ENCODE measurements at regions not wholly inside any gene's neighbourhood (a gene's known extent, or its start where the extent isn't known, plus 50 kb on each side); places are given as distances from the start of the nearest gene placed in this dataset.

GRCh38 chr16:20225228-20225733 is 102.0 kb downstream of the GP2 start:
- Histone ChIP-seq H2AFZ (ENCODE audit: low read depth, low read length) (no peak overlapping the region), H3K4me2 (ENCODE audit: insufficient read depth, low read length) (no peak overlapping the region), H3K27me3 (ENCODE audit: control insufficient read depth in 2 of 2, insufficient read depth in 2 of 2, low read length in 2 of 2) (no peaks in the 10 kb centered on the region), H3K79me2 (ENCODE audit: control insufficient read depth, insufficient read depth, low read length) (no peaks in the 10 kb centered on the region), H3K27ac (ENCODE audit: insufficient read depth, low read depth, low read length) (no peak overlapping the region), H3K4me1 (ENCODE audit: control insufficient read depth, extremely low read depth, insufficient read depth, low read length) (no peaks in the 10 kb centered on the region), H3K36me3 (ENCODE audit: control insufficient read depth in 2 of 2, extremely low read depth in 1 of 2, insufficient read depth in 2 of 2, low read length in 2 of 2) (no peaks in the 10 kb centered on the region), H4K20me1 (replicated peaks; ENCODE audit: control insufficient read depth, extremely low read depth, insufficient read depth, low read length) (no peaks in the 10 kb centered on the region), H3K9ac (replicated peaks; ENCODE audit: extremely low read depth, insufficient read depth, low read length) (no peak overlapping the region), H3K9me3 (replicated peaks; ENCODE audit: control insufficient read depth, insufficient read depth, low read length) (no peaks in the 10 kb centered on the region), H3K4me3 (replicated peaks in 1 of 3; ENCODE audit: insufficient read depth in 1 of 3, low read depth in 1 of 3, low read length in 3 of 3) (no peak overlapping the region), H3K9me1 (replicated peaks; ENCODE audit: control insufficient read depth, extremely low read depth, insufficient read depth, low read length) (no peaks in the 10 kb centered on the region)
- no peak for TF ChIP-seq MYC (IDR thresholded peaks at IDR 0.05; ENCODE audit: low read depth, low read length)
- TF ChIP-seq CTCF (IDR thresholded peaks at IDR 0.05; ENCODE audit: extremely low read depth in 1 of 2, insufficient read depth in 1 of 2, low read depth in 1 of 2, low read length in 2 of 2): no peak
- no peak for TF ChIP-seq EZH2 (IDR thresholded peaks at IDR 0.05; ENCODE audit: borderline replicate concordance, low read depth, low read length, severe bottlenecking)
- no peak for TF ChIP-seq GATA2 (IDR thresholded peaks at IDR 0.05; ENCODE audit: insufficient read depth, insufficient read length, low read depth, low read length)
- TF ChIP-seq JUN (IDR thresholded peaks at IDR 0.05; ENCODE audit: borderline replicate concordance, insufficient read depth, insufficient read length, low read depth): no peak
- TF ChIP-seq MAX (IDR thresholded peaks at IDR 0.05; ENCODE audit: insufficient read depth, insufficient read length): no peak
- no peak for TF ChIP-seq POLR2AphosphoS5 (IDR thresholded peaks at IDR 0.05; ENCODE audit: insufficient read depth, low read depth, low read length)
- TF ChIP-seq POLR2A (IDR thresholded peaks at IDR 0.05; ENCODE audit: low read depth, low read length): no peak
- no peak for TF ChIP-seq FOS (IDR thresholded peaks at IDR 0.05; ENCODE audit: borderline replicate concordance, insufficient read depth, low read length)
- POLR2A ChIA-PET: no interaction called here
- BruUV-seq (replicated peaks): no TSS peak
- intact Hi-C loops (cut with micrococcal nuclease) (no loop called here), dilution Hi-C loops (cut with MboI; ENCODE audit: extremely low pct_ligation_motif_present, low sequenced_read_pairs) (no loop called here)
- CTCF ChIA-PET: no interaction called here
- FAIRE-seq: no peak
- DNase-seq (ENCODE audit: low read depth, low spot score): no peak
